Neutrophil (primary cell): ENCODE measurements at regions not wholly inside any gene's neighbourhood (a gene's known extent, or its start where the extent isn't known, plus 50 kb on each side); places are given as distances from the start of the nearest gene placed in this dataset.

ENCODE experiments used
- H3K27ac ChIP-seq: fragments of 200-600 bp; sonication (generic); 2 replicates; pipeline ENCODE4 v1.5.1; 2016; ENCODE audit warnings: mild to moderate bottlenecking, moderate library complexity
- H3K27me3 ChIP-seq: fragments of 200-600 bp; sonication (generic); 2 replicates; pipeline ENCODE4 v1.6.0; 2016; ENCODE audit warnings: mild to moderate bottlenecking
- H3K36me3 ChIP-seq: fragments of 200-600 bp; sonication (generic); 2 replicates; pipeline ENCODE4 v1.5.1; 2017
- H3K4me1 ChIP-seq, 2 experiments: fragments of 200-600 bp in 1 of 2; sonication (generic) in 1 of 2; 1 replicate in 1 of 2; 2 replicates in 1 of 2; pipeline versions ENCODE4 v1.5.1 to v1.6.1; 2013 to 2016; ENCODE audit warnings: low read depth in 1 of 2, low read length in 1 of 2, mild to moderate bottlenecking in 1 of 2, moderate library complexity in 1 of 2; ENCODE audit not compliant: control insufficient read depth in 1 of 2, insufficient read depth in 1 of 2
- H3K4me3 ChIP-seq, 2 experiments: fragments of 200-600 bp in 1 of 2; sonication (generic) in 1 of 2; 1 replicate in 1 of 2; 2 replicates in 1 of 2; pipeline ENCODE4 v1.5.1; 2013 to 2016; ENCODE audit warnings: low read depth in 1 of 2, low read length in 1 of 2, mild to moderate bottlenecking in 1 of 2, moderate library complexity in 1 of 2
- H3K9me3 ChIP-seq: fragments of 200-600 bp; sonication (generic); 2 replicates; pipeline ENCODE4 v1.5.1; 2016
- CTCF ChIP-seq: fragments of 200-600 bp; sonication (generic); IDR thresholded peaks from 2 replicates; pipeline ENCODE4 v1.5.1; 2016; ENCODE audit warnings: antibody characterized with exemption

DNA sequence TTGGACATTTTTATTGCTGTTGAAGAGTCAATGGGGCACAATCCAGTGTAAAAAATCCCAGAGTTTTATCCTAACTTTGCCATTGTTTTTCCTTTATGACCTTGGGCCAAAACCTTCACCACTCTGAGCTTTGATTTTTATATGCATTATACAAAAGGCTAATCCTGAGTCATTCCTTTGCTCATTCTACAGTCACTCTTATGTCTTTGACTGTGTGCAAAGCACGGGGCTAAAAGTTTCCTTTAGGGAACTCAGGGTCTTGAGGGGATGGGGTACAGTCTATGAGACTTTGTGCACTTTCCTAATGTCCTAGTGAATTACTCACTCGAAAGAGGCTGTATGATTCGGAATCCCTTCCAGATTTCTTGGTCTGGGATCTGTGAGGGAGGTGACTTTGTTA, 543.2 kb upstream of the CAMK1G start:
- Histone ChIP-seq H3K36me3 (no peaks in the 10 kb centered on the region), H3K27me3 (no peaks in the 10 kb centered on the region), H3K9me3 (no peaks in the 10 kb centered on the region), H3K4me1 (no peaks in the 10 kb centered on the region), H3K27ac (no peak overlapping the region), H3K4me3 (no peak overlapping the region)
- no peak for TF ChIP-seq CTCF

- H3K4me3 ChIP-seq, result no peak overlapping the region
- no peaks in the 10 kb centered on the region for H3K9me3 ChIP-seq
- H3K27me3 ChIP-seq, result no peaks in the 10 kb centered on the region
- H3K4me1 ChIP-seq, result no peaks in the 10 kb centered on the region
- no peak for TF ChIP-seq CTCF
- no peaks in the 10 kb centered on the region for H3K36me3 ChIP-seq
- H3K27ac ChIP-seq, result no peak overlapping the region
These were observed 541.6 kb upstream of the CAMK1G start for GRCh38 chr1:209041927-209042326.

- H3K9me3 ChIP-seq, result no peaks in the 10 kb centered on the region
- H3K4me1 ChIP-seq, result no peaks in the 10 kb centered on the region
- no peaks in the 10 kb centered on the region for H3K36me3 ChIP-seq
- no peaks in the 10 kb centered on the region for H3K27me3 ChIP-seq
- no peak overlapping the region for H3K27ac ChIP-seq
- H3K4me3 ChIP-seq, result no peak overlapping the region
- TF ChIP-seq CTCF, result no peak
These were observed 541.1 kb upstream of the CAMK1G start for GRCh38 chr1:209042413-209042812.

GRCh38 chr1:209045331-209046057, 538.0 kb upstream of the CAMK1G start:
- no peak overlapping the region for H3K4me3 ChIP-seq
- H3K9me3 ChIP-seq, result no peaks in the 10 kb centered on the region
- no peak overlapping the region for H3K27ac ChIP-seq
- H3K27me3 ChIP-seq, result no peaks in the 10 kb centered on the region
- no peak for TF ChIP-seq CTCF
- H3K36me3 ChIP-seq, result no peaks in the 10 kb centered on the region
- no peaks in the 10 kb centered on the region for H3K4me1 ChIP-seq

DNA sequence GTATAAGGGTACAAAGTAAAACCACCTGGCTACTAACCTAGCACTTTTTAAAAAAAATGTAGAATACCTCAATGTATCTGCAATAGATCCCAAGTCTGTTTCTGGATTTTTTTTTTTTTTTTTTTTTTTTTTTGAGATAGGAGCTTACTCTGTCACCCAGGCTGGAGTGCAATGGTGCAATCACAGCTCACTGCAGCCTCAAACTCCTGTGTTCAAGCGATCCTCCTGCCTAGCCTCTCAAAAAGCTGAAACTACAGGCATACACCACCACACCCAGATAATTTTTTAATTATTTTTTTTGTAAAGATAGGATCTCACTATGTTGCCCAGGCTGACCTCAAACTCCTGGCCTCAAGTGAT, 537.5 kb upstream of the CAMK1G start:
- no peak for TF ChIP-seq CTCF
- Histone ChIP-seq H3K36me3 (no peaks in the 10 kb centered on the region), H3K4me3 (no peak overlapping the region), H3K27me3 (no peaks in the 10 kb centered on the region), H3K9me3 (no peaks in the 10 kb centered on the region), H3K4me1 (no peaks in the 10 kb centered on the region), H3K27ac (no peak overlapping the region)

DNA sequence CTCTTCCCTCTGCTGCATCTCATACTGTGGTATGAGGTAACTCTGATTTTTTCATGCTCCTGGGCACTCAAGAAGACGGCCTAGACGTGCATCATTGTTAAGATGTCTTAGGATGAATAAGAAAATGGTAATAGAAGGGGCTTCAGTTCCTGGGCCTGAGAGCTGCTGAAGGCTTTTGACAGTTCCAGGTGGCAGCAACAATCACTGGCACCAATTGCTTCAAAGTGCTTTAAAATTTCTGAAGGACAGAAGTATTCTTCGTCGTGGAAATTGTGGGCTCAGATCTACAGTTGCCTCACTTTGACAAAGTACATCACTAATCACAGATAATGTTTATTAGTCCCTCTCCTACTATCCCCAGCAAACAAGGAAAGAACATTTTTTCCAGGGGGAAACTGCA, 536.6 kb upstream of the CAMK1G start:
- no peak overlapping the region for H3K27ac ChIP-seq
- TF ChIP-seq CTCF, result no peak
- H3K27me3 ChIP-seq, result no peaks in the 10 kb centered on the region
- H3K9me3 ChIP-seq, result no peaks in the 10 kb centered on the region
- H3K4me1 ChIP-seq, result no peaks in the 10 kb centered on the region
- no peak overlapping the region for H3K4me3 ChIP-seq
- no peaks in the 10 kb centered on the region for H3K36me3 ChIP-seq
